ENCODE measurements at regions not wholly inside any gene's neighbourhood (a gene's known extent, or its start where the extent isn't known, plus 50 kb on each side); places are given as distances from the start of the nearest gene placed in this dataset.

GRCh38 chr2:193462411-193462810, 1267.7 kb upstream of the TMEFF2 start:
- Histone ChIP-seq H3K27ac (ENCODE audit: low read depth, low read length) (no peak overlapping the region), H3K9me2 (ENCODE audit: insufficient read depth) (no peaks in the 10 kb centered on the region), H4K20me1 (ENCODE audit: insufficient read depth) (no peaks in the 10 kb centered on the region; the same call in 1 of the 2 replicates), H3K9me3 (ENCODE audit: control insufficient read depth in 1 of 2, insufficient read depth in 1 of 2, low read depth in 1 of 2, low read length in 2 of 2) (no peaks in the 10 kb centered on the region), H3K4me1 (ENCODE audit: control insufficient read depth in 1 of 2, insufficient read depth in 2 of 2, low read length in 2 of 2) (peaks cover 0 to 4% of the 10 kb centered on the region in 2 experiments; a peak in 1 of 4 replicates), H2AFZ (ENCODE audit: low read depth, low read length, poor library complexity, severe bottlenecking) (no peak overlapping the region), H3K79me2 (ENCODE audit: insufficient read depth, low read length) (no peaks in the 10 kb centered on the region), H3K27me3 (ENCODE audit: insufficient read depth, low read length) (no peaks in the 10 kb centered on the region), H3K4me2 (ENCODE audit: low read length) (no peak overlapping the region), H3K9ac (ENCODE audit: low read length) (no peak overlapping the region), H3K36me3 (ENCODE audit: control insufficient read depth in 1 of 2, insufficient read depth in 2 of 2, low read length in 2 of 2) (no peaks in the 10 kb centered on the region), H3K4me3 (replicated peaks in 1 of 2; ENCODE audit: low read depth in 1 of 2, low read length in 2 of 2) (no peak overlapping the region)
- POLR2A ChIA-PET = no interaction called here
- no TSS peak for BruUV-seq (replicated peaks)
- TF ChIP-seq FOSL1 (IDR thresholded peaks at IDR 0.05; ENCODE audit: low read depth) (no peak), RAD21 (IDR thresholded peaks at IDR 0.05; ENCODE audit: low read depth) (no peak), EZH2phosphoT487 (IDR thresholded peaks at IDR 0.05; ENCODE audit: borderline replicate concordance) (no peak), CBX3 (IDR thresholded peaks at IDR 0.05; ENCODE audit: low read depth) (no peak), MAX (IDR thresholded peaks at IDR 0.05) (no peak), POLR2A (IDR thresholded peaks at IDR 0.05; ENCODE audit: borderline replicate concordance, extremely low read depth, insufficient read depth, insufficient read length) (no peak), ZBTB33 (IDR thresholded peaks at IDR 0.05; ENCODE audit: extremely low read depth, insufficient replicate concordance, low read length) (no peak)
- RAD21 ChIA-PET (ENCODE audit: low non-redundant PET in 1 of 2, low total read pairs in 2 of 2, uncharacterized antibody in 2 of 2, unreplicated experiment in 2 of 2) = no interaction called here
- CTCF ChIA-PET = no interaction called here
- ATAC-seq (no peak), DNase-seq (ENCODE audit: low read depth, low spot score) (no peak)
- intact Hi-C loops (cut with micrococcal nuclease) = no loop called here

GRCh38 chr2:193461431-193461934, 1266.8 kb upstream of the TMEFF2 start:
- Histone ChIP-seq H3K4me3 (replicated peaks in 1 of 2; ENCODE audit: low read depth in 1 of 2, low read length in 2 of 2) (no peak overlapping the region), H3K9me2 (ENCODE audit: insufficient read depth) (no peaks in the 10 kb centered on the region), H3K9me3 (ENCODE audit: control insufficient read depth in 1 of 2, insufficient read depth in 1 of 2, low read depth in 1 of 2, low read length in 2 of 2) (no peaks in the 10 kb centered on the region), H3K36me3 (ENCODE audit: control insufficient read depth in 1 of 2, insufficient read depth in 2 of 2, low read length in 2 of 2) (no peaks in the 10 kb centered on the region), H2AFZ (ENCODE audit: low read depth, low read length, poor library complexity, severe bottlenecking) (no peak overlapping the region), H3K4me2 (ENCODE audit: low read length) (no peak overlapping the region), H3K79me2 (ENCODE audit: insufficient read depth, low read length) (no peaks in the 10 kb centered on the region), H4K20me1 (ENCODE audit: insufficient read depth) (no peaks in the 10 kb centered on the region; the same call in 1 of the 2 replicates), H3K9ac (ENCODE audit: low read length) (no peak overlapping the region), H3K4me1 (ENCODE audit: control insufficient read depth in 1 of 2, insufficient read depth in 2 of 2, low read length in 2 of 2) (peaks cover 0 to 4% of the 10 kb centered on the region in 2 experiments; a peak in 1 of 4 replicates), H3K27me3 (ENCODE audit: insufficient read depth, low read length) (no peaks in the 10 kb centered on the region), H3K27ac (ENCODE audit: low read depth, low read length) (no peak overlapping the region)
- POLR2A ChIA-PET = no interaction called here
- ATAC-seq (no peak), DNase-seq (ENCODE audit: low read depth, low spot score) (no peak)
- BruUV-seq (replicated peaks) = no TSS peak
- RAD21 ChIA-PET (ENCODE audit: low non-redundant PET in 1 of 2, low total read pairs in 2 of 2, uncharacterized antibody in 2 of 2, unreplicated experiment in 2 of 2) = no interaction called here
- intact Hi-C loops (cut with micrococcal nuclease) = no loop called here
- CTCF ChIA-PET = no interaction called here
- TF ChIP-seq CTCF (IDR thresholded peaks at IDR 0.05 in 2 of 3, conservative IDR thresholded peaks at IDR 0.05 in 1 of 3; ENCODE audit: borderline replicate concordance in 1 of 3, insufficient read depth in 1 of 3, low read depth in 2 of 3, low read length in 2 of 3) = no peak
- TF ChIP-seq ELF1 (IDR thresholded peaks at IDR 0.05; ENCODE audit: borderline replicate concordance, low read depth) = no peak
- no peak for TF ChIP-seq REST (IDR thresholded peaks at IDR 0.05; ENCODE audit: low read depth)
- no peak for TF ChIP-seq MAX (IDR thresholded peaks at IDR 0.05)
- no peak for TF ChIP-seq ZFX (IDR thresholded peaks at IDR 0.05)
- no peak for TF ChIP-seq ATF3 (IDR thresholded peaks at IDR 0.05)

Data from HCT116 (cell line).